D721Med (cell line): ENCODE measurements at regions not wholly inside any gene's neighbourhood (a gene's known extent, or its start where the extent isn't known, plus 50 kb on each side); places are given as distances from the start of the nearest gene placed in this dataset.
A peak's percentile ranks its signal among the peaks of the same experiment; 100 is the strongest.

Experiments used
- DNase-seq: peaks from one replicate; pipeline ENCODE4 v3.0.0; 2011; ENCODE audit warnings: low spot score; ENCODE audit not compliant: insufficient read length
- FAIRE-seq: peaks from 2 replicates; lab custom pipeline; 2011; peaks lifted over from hg19 to GRCh38; lab: Jason Lieb, UNC
- TF ChIP-seq, protein P1 (sequence below): IDR thresholded peaks from 2 replicates; pipeline ENCODE4 v1.5.1; 2012; ENCODE audit warnings: mild to moderate bottlenecking, control low read depth; ENCODE audit not compliant: insufficient read depth; ENCODE audit errors: missing control alignments

DNA sequence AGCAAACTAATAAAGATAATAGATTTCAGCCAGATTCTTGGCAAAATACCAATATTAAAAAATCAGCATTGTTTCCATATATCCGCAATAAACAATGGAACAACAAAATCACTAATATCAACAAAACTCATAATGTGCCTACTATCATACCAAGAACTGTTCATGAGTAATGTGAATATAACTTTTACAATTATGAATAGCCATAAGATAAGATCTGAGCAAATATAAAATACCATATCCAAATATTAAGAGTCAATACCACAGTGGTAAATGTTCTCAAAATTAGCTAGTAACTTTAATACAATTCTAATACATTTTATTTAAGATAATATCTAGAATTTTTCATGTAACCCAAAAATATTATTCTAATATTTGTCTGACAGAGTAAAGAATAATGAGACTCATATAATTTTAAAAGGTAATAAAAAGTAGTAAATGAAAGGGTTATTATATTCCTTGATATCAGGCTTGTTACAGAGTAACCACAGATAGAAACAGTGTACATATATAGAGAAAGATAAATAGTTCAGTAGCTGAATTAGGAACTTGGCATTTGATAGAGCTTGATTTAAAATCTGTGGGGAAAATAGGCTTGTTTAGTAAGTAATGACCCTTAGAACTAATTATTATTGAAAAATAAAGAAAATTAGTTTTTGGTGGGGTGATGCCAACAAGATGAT, 2126.6 kb downstream of the MRPL39 start:
- DNase-seq (no peak), FAIRE-seq (no peak)
- TF ChIP-seq, protein P1, sequence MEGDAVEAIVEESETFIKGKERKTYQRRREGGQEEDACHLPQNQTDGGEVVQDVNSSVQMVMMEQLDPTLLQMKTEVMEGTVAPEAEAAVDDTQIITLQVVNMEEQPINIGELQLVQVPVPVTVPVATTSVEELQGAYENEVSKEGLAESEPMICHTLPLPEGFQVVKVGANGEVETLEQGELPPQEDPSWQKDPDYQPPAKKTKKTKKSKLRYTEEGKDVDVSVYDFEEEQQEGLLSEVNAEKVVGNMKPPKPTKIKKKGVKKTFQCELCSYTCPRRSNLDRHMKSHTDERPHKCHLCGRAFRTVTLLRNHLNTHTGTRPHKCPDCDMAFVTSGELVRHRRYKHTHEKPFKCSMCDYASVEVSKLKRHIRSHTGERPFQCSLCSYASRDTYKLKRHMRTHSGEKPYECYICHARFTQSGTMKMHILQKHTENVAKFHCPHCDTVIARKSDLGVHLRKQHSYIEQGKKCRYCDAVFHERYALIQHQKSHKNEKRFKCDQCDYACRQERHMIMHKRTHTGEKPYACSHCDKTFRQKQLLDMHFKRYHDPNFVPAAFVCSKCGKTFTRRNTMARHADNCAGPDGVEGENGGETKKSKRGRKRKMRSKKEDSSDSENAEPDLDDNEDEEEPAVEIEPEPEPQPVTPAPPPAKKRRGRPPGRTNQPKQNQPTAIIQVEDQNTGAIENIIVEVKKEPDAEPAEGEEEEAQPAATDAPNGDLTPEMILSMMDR: no peak

DNA sequence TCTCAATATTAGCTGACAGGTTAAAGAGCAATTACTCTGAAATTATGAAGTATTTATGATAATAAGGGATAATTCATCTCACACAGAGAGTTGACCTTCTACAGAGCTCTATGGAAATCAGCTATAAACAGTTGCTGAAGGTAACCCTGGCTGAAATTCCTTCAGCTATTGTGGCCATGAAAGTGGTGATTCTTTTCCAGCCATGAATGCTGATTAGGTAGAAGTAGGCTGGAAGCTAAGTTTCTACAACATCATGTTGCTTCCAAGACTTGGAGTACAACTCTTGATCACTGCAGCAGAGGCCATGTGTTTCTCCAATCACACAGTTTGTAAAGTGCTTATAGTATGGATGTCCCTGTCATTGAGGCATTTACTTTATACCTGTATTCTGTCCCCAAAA, 2128.9 kb downstream of the MRPL39 start:
- TF ChIP-seq, protein P1: no peak
- FAIRE-seq (peak; percentile 91), DNase-seq (no peak)

DNA sequence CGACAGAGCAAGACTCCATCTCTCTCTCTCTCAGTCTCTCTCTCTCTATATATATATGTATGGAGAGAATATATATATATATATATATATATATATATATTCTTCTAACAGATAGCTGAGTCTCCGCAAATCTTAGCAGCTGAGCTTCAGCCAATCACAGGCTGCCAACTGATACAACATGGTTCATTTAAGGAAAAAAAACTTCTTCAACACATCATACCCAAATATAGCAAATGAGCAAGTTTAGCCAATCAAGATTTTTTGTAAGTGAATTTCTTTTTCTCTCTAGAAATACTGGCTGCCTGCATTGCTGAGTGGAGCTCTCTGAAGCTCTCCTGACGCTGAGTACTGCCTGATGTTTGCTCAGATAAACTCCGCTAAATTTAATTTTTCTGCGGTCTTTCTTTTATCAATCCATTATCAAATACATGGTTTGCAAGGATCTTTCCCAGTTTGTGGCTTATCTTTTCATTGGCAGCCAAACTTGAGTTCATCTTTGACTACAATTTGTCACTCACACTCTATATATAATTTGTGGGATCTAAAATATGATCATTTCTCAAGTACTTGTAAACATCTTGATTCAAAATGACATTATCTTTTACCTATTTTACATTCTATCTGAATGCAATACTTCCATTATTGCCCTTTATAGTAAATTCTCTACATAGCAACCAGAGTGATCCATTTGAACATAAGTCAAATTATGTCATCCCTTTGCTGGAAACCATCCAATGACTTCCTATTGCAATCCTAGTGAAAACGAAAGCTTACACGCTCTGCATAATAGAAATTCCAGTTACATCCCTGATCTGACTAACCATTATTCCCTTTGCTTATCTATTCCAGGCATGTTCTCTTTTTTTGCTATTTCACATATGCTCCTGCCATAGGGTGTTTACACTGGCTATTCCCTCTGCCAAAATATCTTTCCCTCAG, 2131.7 kb downstream of the MRPL39 start:
- peak; percentile 46 for FAIRE-seq
- TF ChIP-seq, protein P1: no peak

DNA sequence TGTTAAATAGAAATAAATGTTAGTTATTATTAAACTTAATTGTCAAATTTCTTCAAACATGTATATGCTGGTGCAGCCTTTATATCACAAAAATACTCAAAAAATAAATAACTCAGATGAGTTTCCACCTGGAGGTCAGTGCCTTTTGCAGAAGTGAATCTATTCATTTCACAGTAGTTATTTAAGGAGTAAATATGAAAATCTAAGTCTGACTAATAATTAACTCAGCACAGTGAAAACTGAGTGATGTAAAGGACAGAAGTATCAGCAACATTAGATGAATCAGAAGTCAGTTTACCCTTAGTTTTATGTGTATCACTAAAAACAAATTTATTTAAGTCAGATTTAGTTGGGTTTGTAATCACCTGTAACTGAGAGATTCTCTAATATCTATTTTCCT, 2135.4 kb downstream of the MRPL39 start:
- TF ChIP-seq, protein P1: no peak
- DNase-seq: no peak
- no peak for FAIRE-seq

More for the DNA sequence above, 2131.7 kb downstream of the MRPL39 start:
- no peak for DNase-seq

DNA sequence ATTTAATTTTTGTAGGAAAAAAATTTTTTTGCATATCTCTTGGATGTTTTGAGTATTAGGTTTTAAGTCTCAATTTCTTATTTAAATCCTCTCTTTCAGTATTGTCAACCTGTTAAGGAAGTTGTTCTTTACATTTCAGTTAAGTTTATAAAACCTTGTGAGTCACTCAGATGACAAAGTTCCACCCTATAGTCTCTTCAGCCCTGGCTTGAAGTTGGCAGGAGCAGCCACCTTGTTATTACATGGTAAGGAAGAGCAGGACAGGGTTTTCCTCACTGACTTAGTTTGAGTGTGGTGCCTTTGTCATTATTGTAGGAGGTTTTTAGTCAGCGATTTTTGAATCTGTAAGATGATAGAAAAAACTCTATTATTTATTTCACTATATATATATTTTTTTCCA, 2143.9 kb downstream of the MRPL39 start:
- DNase-seq: no peak
- no peak for FAIRE-seq
- TF ChIP-seq, protein P1: no peak

DNA sequence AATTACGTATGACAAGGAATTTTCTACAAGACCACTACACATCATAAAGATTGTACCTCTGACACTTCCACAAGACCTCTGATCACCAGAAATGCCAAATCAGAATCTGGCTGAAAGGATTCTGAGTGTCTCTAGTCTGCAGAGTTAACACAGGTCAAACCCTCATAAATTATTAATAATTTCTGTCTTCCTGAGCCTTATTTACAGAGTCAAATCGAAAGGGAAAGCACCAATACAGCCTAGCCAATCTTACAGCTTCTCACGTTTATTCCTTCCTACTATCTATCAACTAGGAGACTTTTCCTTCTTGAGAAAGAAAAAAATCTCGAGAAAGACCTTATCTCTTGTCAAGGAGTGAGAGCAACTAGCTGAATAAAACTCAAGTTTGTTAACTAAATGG, 2151.6 kb downstream of the MRPL39 start:
- FAIRE-seq: no peak
- TF ChIP-seq, protein P1: no peak
- no peak for DNase-seq
